ENCODE measurements at regions not wholly inside any gene's neighbourhood (a gene's known extent, or its start where the extent isn't known, plus 50 kb on each side); places are given as distances from the start of the nearest gene placed in this dataset.

- TF ChIP-seq POLR2A (IDR thresholded peaks at IDR 0.05; ENCODE audit: low read length) (no peak), GATA1 (IDR thresholded peaks at IDR 0.05; ENCODE audit: low read depth, low read length) (no peak)
These were observed 90.5 kb downstream of the GRIN2B start for GRCh38 chr12:13890943-13891342.

Measured in erythroblast (primary cell).